ENCODE measurements at regions not wholly inside any gene's neighbourhood (a gene's known extent, or its start where the extent isn't known, plus 50 kb on each side); places are given as distances from the start of the nearest gene placed in this dataset.

DNA sequence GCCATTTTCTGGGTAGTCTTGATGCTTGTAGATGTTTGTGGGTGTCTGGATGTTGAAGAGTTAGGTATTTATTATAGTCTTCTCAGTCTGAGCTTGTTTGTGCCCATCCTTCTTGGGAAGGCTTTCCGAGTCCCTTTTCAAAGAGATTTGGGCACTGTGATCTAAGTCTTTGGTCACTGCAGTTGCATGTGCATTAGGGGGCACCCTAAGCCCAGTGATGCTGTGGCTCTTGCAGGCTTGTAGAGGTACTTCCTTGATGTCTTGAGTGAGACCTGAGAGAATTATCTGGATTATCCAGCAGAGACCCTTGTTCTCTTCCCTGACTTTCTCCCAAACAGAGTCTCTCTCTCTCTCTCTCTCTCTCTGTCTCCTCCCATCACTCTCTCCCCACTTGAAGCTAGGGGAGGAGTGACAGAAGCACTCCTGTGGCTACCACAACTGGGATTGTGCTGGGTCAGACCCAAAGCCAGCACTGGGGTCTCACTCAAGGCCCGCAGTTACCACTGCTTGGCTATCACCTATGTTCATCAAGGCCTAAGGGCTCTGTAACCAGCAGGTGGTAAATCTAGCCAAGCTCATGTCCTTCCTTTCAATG lies 68.5 kb downstream of the TMCO5A start:
- no peak for DNase-seq (ENCODE audit: low read depth, low spot score)
- no peak for TF ChIP-seq POLR2AphosphoS5 (IDR thresholded peaks at IDR 0.05; ENCODE audit: borderline replicate concordance, low read depth, low read length)
- TF ChIP-seq FOXP2 (optimal IDR thresholded peaks at IDR 0.05; ENCODE audit: control extremely low read depth, extremely low read length, insufficient read depth) = no peak
- TF ChIP-seq EZH2 (IDR thresholded peaks at IDR 0.05) = no peak
- no peaks in the 10 kb centered on the region for H3K36me3 ChIP-seq (ENCODE audit: insufficient read depth, low read length)
- H3K4me3 ChIP-seq = no peak overlapping the region
- no peak overlapping the region for H3K9ac ChIP-seq (ENCODE audit: insufficient read length)
- H3K27ac ChIP-seq = no peak overlapping the region
- H3K9me3 ChIP-seq (ENCODE audit: low read depth, low read length) = no peaks in the 10 kb centered on the region

DNA sequence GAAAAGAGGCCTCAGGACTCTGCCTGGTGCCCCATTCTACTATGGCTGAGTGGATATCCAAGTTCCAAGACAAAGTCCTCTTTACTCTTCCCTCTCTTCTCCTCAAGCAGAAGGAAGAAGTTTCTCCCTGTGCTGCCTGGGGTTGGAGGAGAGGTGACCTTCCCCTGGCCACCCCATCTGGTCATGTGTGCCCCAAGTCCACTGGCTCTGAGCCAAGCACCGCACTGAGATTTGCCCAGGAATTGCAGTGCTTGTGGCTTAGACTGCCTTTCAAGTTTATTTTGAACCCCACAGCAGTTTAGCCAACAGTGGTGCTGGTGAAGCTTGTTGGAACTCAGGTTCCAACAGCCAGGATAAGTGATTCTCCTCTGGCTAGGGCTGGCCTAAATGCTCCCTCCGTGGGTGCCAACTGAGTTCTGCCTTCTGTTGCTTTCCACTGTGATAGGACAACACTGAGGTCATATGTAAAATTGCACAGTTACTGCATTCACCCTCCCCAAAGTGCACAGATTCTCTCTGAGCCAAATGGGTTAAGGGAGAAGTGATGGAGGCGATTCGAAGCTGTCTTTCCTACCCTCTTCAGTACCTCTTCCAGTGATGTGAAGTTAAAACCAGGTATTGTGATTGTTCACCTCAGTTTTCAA lies 69.9 kb downstream of the TMCO5A start:
- no peak overlapping the region for H3K9ac ChIP-seq (ENCODE audit: insufficient read length)

DNA sequence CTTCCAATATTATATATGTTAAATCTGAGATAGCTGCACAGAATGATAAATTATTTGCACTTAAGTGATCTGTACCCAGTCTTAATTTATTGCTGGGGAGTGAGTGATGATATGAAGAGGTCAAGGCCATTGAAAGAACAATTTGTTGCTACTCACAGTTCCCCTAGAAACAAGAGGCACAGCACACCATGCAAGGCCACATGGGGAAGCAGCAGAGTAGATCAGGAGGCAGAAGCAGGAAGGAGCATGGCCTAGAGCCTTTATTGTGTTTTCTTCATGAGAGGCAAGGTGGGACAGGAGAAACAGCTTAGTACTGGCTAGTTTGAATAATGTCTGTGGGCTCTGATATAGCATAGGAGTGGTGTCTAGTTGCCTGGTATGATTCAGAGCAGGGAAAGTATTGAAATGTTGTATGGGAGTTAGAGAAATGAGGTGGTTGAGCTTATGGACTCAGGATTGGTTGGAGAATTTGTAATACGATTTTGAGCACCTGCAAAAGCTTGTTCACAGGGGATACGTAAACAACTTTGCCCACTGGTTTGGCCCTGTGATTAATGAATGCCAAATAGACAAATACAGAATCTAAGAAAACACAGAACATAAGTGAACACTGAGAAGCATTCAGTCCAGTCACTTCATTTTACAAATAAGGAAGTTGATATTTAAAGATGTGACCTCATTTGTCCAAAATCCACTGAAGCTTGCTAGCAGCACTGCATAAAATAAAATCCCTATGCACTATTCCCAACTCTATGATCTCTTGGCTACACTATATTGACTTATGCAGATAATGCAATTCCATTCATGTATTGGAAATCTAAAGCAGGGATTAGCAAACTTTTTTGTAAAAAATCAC lies 71.7 kb downstream of the TMCO5A start:
- Histone ChIP-seq H3K9ac (ENCODE audit: insufficient read length) (no peak overlapping the region), H3K4me3 (no peak overlapping the region), H3K27ac (no peak overlapping the region), H3K9me3 (ENCODE audit: low read depth, low read length) (no peaks in the 10 kb centered on the region), H3K36me3 (ENCODE audit: insufficient read depth, low read length) (no peaks in the 10 kb centered on the region)
- no peak for DNase-seq (ENCODE audit: low read depth, low spot score)
- no peak for TF ChIP-seq FOXP2 (optimal IDR thresholded peaks at IDR 0.05; ENCODE audit: control extremely low read depth, extremely low read length, insufficient read depth)
- no peak for TF ChIP-seq EZH2 (IDR thresholded peaks at IDR 0.05)
- TF ChIP-seq POLR2AphosphoS5 (IDR thresholded peaks at IDR 0.05; ENCODE audit: borderline replicate concordance, low read depth, low read length) = no peak

More for the DNA sequence above, 69.9 kb downstream of the TMCO5A start:
- Histone ChIP-seq H3K36me3 (ENCODE audit: insufficient read depth, low read length) (no peaks in the 10 kb centered on the region), H3K9me3 (ENCODE audit: low read depth, low read length) (no peaks in the 10 kb centered on the region), H3K4me3 (no peak overlapping the region), H3K27ac (no peak overlapping the region)
- DNase-seq (ENCODE audit: low read depth, low spot score) = no peak
- TF ChIP-seq FOXP2 (optimal IDR thresholded peaks at IDR 0.05; ENCODE audit: control extremely low read depth, extremely low read length, insufficient read depth) = no peak

DNA sequence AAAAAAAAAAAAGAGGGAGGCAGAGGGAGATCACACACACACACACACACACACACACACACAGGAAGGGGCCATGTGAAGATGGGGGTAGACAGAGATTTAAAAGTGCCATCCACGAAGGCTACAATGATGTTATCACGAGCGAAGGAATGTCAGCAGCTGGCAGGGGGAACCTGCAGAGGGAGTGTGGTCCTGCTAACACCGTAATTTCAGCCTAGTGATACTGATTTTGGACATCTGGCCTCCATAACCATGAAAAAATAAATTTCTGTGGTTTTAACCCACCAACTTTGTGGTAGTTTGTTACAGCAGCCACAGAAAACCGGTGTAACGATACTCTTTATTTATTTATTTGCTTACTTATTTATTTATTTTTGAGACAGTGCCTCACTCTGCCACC lies 76.0 kb downstream of the TMCO5A start:
- TF ChIP-seq POLR2AphosphoS5 (IDR thresholded peaks at IDR 0.05; ENCODE audit: borderline replicate concordance, low read depth, low read length) = no peak
- no peak for TF ChIP-seq EZH2 (IDR thresholded peaks at IDR 0.05)
- no peak for TF ChIP-seq FOXP2 (optimal IDR thresholded peaks at IDR 0.05; ENCODE audit: control extremely low read depth, extremely low read length, insufficient read depth)
- no peak for DNase-seq (ENCODE audit: low read depth, low spot score)

DNA sequence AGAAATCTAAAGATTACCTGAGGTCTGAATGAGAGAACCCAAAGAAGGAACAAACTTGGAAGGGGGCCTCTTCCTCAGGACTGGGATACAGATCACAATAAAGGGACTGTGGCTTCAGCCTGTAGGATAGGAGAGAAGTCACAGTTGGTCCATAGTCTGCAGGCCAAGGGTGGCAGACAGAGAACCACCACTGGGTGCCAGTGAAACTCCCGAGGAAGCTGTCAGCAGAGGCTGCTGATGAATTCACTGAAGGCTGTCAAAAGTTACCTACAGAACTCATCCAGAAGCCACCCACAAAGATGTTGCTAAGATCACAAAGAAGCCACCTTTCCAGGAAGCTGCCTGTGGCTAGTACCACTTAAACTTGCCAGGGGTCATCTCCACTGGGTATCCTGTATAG lies 78.5 kb downstream of the TMCO5A start:
- Histone ChIP-seq H3K9me3 (ENCODE audit: low read depth, low read length) (no peaks in the 10 kb centered on the region), H3K36me3 (ENCODE audit: insufficient read depth, low read length) (no peaks in the 10 kb centered on the region), H3K9ac (ENCODE audit: insufficient read length) (no peak overlapping the region), H3K27ac (no peak overlapping the region), H3K4me3 (no peak overlapping the region)
- DNase-seq (ENCODE audit: low read depth, low spot score) = no peak
- TF ChIP-seq FOXP2 (optimal IDR thresholded peaks at IDR 0.05; ENCODE audit: control extremely low read depth, extremely low read length, insufficient read depth) (no peak), EZH2 (IDR thresholded peaks at IDR 0.05) (no peak), POLR2AphosphoS5 (IDR thresholded peaks at IDR 0.05; ENCODE audit: borderline replicate concordance, low read depth, low read length) (no peak)

More for the DNA sequence above, 76.0 kb downstream of the TMCO5A start:
- Histone ChIP-seq H3K9me3 (ENCODE audit: low read depth, low read length) (no peaks in the 10 kb centered on the region), H3K4me3 (no peak overlapping the region), H3K36me3 (ENCODE audit: insufficient read depth, low read length) (no peaks in the 10 kb centered on the region), H3K27ac (no peak overlapping the region), H3K9ac (ENCODE audit: insufficient read length) (no peak overlapping the region)

DNA sequence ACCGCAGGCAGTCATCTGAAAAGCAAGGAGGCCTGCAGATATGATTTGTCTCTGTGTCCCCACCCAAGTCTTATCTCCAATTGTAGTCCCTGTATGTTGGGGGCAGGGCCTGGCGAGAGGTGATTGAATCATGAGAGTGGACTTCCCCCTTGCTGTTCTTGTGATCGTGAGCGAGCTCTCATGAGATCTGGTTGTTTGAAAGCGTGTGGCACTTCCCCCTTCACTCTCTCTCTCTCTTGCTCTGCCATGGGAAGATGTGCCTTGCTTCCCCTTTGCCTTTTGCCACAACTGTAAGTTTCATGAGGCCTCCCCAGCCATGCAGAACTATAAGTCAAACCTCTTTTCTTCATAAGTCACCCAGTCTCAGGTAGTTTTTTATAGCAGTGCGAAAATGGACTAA lies 83.3 kb downstream of the TMCO5A start:
- H3K4me3 ChIP-seq = no peak overlapping the region
- H3K9ac ChIP-seq (ENCODE audit: insufficient read length) = no peak overlapping the region
- no peak for TF ChIP-seq POLR2AphosphoS5 (IDR thresholded peaks at IDR 0.05; ENCODE audit: borderline replicate concordance, low read depth, low read length)
- no peak for TF ChIP-seq EZH2 (IDR thresholded peaks at IDR 0.05)
- no peak for TF ChIP-seq FOXP2 (optimal IDR thresholded peaks at IDR 0.05; ENCODE audit: control extremely low read depth, extremely low read length, insufficient read depth)
- no peak overlapping the region for H3K27ac ChIP-seq
- no peaks in the 10 kb centered on the region for H3K36me3 ChIP-seq (ENCODE audit: insufficient read depth, low read length)
- H3K9me3 ChIP-seq (ENCODE audit: low read depth, low read length) = no peaks in the 10 kb centered on the region
- no peak for DNase-seq (ENCODE audit: low read depth, low spot score)

DNA sequence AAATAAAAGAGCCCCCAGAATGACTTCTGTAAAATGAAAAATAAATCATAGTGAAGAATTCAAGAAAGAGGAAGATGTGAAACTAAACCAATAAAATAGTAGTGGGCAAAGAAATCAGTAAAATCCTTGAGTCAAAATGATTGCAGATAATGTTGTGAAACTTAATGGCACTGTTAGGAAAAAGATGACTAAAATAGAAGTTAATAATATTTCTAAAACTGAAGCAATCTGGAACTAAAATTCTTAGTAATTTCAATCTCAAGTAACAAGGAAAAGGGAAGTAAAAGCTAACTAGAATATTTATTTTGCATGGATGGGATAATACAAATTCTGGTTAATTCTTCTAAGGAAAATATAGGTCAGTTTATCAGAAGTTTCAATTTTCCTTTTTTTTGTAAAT lies 84.6 kb downstream of the TMCO5A start:
- Histone ChIP-seq H3K9ac (ENCODE audit: insufficient read length) (no peak overlapping the region), H3K27ac (no peak overlapping the region)
- no peak for DNase-seq (ENCODE audit: low read depth, low spot score)

DNA sequence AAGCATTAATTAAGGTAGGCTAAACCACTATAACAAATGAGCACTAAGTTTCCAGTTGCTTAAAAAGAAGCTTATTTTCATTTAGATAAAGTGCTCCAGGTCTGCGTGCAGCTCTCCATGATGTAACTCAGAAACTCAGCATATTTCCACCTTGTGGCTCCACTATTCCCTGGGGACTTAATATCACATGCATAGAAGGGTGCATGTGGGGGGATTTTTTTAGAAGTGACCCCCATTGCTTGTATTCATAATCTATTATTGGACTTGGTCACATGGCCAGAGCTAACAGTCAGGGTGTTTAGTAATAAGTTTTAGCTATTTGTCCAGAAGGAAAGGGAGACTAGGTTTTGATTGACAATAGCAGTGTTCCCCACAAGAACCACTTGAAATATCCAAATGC lies 86.8 kb downstream of the TMCO5A start:
- H3K4me3 ChIP-seq = no peak overlapping the region
- no peak overlapping the region for H3K27ac ChIP-seq
- no peaks in the 10 kb centered on the region for H3K9me3 ChIP-seq (ENCODE audit: low read depth, low read length)
- no peaks in the 10 kb centered on the region for H3K36me3 ChIP-seq (ENCODE audit: insufficient read depth, low read length)
- no peak for TF ChIP-seq FOXP2 (optimal IDR thresholded peaks at IDR 0.05; ENCODE audit: control extremely low read depth, extremely low read length, insufficient read depth)
- TF ChIP-seq POLR2AphosphoS5 (IDR thresholded peaks at IDR 0.05; ENCODE audit: borderline replicate concordance, low read depth, low read length) = no peak
- no peak for TF ChIP-seq EZH2 (IDR thresholded peaks at IDR 0.05)
- no peak for DNase-seq (ENCODE audit: low read depth, low spot score)
- H3K9ac ChIP-seq (ENCODE audit: insufficient read length) = no peak overlapping the region

More for the DNA sequence above, 84.6 kb downstream of the TMCO5A start:
- H3K9me3 ChIP-seq (ENCODE audit: low read depth, low read length) = no peaks in the 10 kb centered on the region
- no peak for TF ChIP-seq POLR2AphosphoS5 (IDR thresholded peaks at IDR 0.05; ENCODE audit: borderline replicate concordance, low read depth, low read length)
- no peak for TF ChIP-seq FOXP2 (optimal IDR thresholded peaks at IDR 0.05; ENCODE audit: control extremely low read depth, extremely low read length, insufficient read depth)
- TF ChIP-seq EZH2 (IDR thresholded peaks at IDR 0.05) = no peak
- no peaks in the 10 kb centered on the region for H3K36me3 ChIP-seq (ENCODE audit: insufficient read depth, low read length)
- no peak overlapping the region for H3K4me3 ChIP-seq
